Esophagus muscularis mucosa (tissue), 4 donors: ENCODE measurements at regions not wholly inside any gene's neighbourhood (a gene's known extent, or its start where the extent isn't known, plus 50 kb on each side); places are given as distances from the start of the nearest gene placed in this dataset.
"Not testable (repeated sequence)": the region's sequence is repeated elsewhere in the genome, so short reads cannot be mapped to it uniquely, and the experiment has no call there.

Experiments
- DNase-seq: peaks from one replicate; pipeline ENCODE4 v3.0.0-alpha.2; 2017; ENCODE audit errors: extremely low spot score
- H3K27ac ChIP-seq, 4 donors: fragments of 200-600 bp; sonication (generic); replicated peaks in 1 of 4; 1 replicate in 3 of 4; 2 replicates in 1 of 4; pipeline ENCODE4 v1.5.1; 2016 to 2019; ENCODE audit warnings: mild to moderate bottlenecking in 1 of 4
- H3K27me3 ChIP-seq, 4 donors: fragments of 200-600 bp; sonication (generic); one replicate each; pipeline versions ENCODE4 v1.5.1 to v1.6.0; 2016 to 2019
- H3K36me3 ChIP-seq, 4 donors: fragments of 200-600 bp; sonication (generic); one replicate each; pipeline ENCODE4 v1.5.1; 2016 to 2019
- H3K4me1 ChIP-seq, 4 donors: fragments of 200-600 bp; sonication (generic); one replicate each; pipeline ENCODE4 v1.5.1; 2016 to 2019
- H3K4me3 ChIP-seq, 4 donors: fragments of 200-600 bp; sonication (generic); 1 replicate in 2 of 4; 2 replicates in 2 of 4; pipeline ENCODE4 v1.5.1; 2016 to 2019; ENCODE audit warnings: mild to moderate bottlenecking in 4 of 4, moderate library complexity in 1 of 4
- H3K9me3 ChIP-seq, 4 donors: fragments of 200-600 bp; sonication (generic); 1 replicate in 3 of 4; 2 replicates in 1 of 4; pipeline ENCODE4 v1.5.1; 2016 to 2019
- EP300 ChIP-seq: sonication (generic); formaldehyde crosslinking; IDR thresholded peaks from one replicate; pipeline ENCODE4 v1.6.1; 2017; ENCODE audit warnings: antibody characterized with exemption
- POLR2A ChIP-seq: fragments of 450-650 bp; IDR thresholded peaks from one replicate; pipeline ENCODE4 v1.6.1; 2017; ENCODE audit warnings: antibody characterized with exemption, moderate library complexity, mild to moderate bottlenecking, low read depth
- POLR2AphosphoS5 ChIP-seq, 2 donors: sonication (generic); formaldehyde crosslinking; IDR thresholded peaks; one replicate each; pipeline ENCODE4 v1.6.1; 2017; ENCODE audit warnings: antibody characterized with exemption in 2 of 2
- WGBS: methylation state at CpG from one replicate; pipeline ENCODE4 v1.1.5; 2018; 5-methylcytosine and 5-hydroxymethylcytosine counted together
- intact Hi-C: fragments of 100-400 bp; cut with DNase I; formaldehyde crosslinking; loops from one replicate; pipeline ENCODE4 v1.15.1; 2023
- TF ChIP-seq, protein P1 (sequence below), 3 experiments: fragments of 200-600 bp in 2 of 3; fragments of 450-650 bp in 1 of 3; sonication (generic) in 2 of 3; IDR thresholded peaks; one replicate each; pipeline ENCODE4 v1.5.1; 2017 to 2019; ENCODE audit warnings: antibody characterized with exemption in 3 of 3, mild to moderate bottlenecking in 2 of 3, moderate library complexity in 1 of 3

DNA sequence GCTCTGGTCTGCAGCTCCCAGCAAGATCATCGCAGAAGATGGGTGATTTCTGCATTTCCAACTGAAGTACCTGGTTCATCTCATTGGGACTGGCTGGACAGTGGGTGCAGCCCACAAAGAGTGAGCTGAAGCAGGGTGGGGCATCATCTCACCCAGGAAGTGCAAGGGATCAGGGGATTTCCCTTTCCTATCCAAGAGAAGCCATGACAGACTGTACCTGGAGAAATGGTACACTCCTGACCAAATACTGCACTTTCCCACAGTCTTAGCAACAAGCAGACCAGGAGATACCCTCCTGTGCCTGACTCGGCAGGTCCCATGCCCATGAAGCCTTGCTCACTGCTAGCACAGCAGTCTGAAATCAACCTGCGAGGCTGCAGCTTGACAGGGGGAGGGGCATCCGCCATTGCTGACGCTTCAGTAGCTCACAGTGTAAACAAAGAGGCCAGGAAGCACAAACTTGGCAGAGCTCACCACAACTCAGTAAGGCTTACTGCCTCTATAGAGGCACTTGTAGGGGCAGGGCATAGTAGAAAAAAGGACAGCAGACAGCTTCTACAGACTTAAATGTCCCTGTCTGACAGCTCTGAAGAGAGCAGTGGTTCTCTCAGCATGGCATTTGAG lies 60.5 kb downstream of the AREG start:
- TF ChIP-seq POLR2AphosphoS5 (IDR thresholded peaks at IDR 0.05), result peak in 1 of 2 donors; percentile 33
- H3K27ac ChIP-seq, intact Hi-C loops, H3K36me3 ChIP-seq, H3K9me3 ChIP-seq, H3K27me3 ChIP-seq, H3K4me3 ChIP-seq, DNase-seq: not testable (repeated sequence)
- H3K4me1 ChIP-seq, result peaks cover 0 to 15% (median 11%) of the 10 kb centered on the region in 4 donors
- 42% methylated on average over 5 of the region's 5 CpGs for WGBS

DNA sequence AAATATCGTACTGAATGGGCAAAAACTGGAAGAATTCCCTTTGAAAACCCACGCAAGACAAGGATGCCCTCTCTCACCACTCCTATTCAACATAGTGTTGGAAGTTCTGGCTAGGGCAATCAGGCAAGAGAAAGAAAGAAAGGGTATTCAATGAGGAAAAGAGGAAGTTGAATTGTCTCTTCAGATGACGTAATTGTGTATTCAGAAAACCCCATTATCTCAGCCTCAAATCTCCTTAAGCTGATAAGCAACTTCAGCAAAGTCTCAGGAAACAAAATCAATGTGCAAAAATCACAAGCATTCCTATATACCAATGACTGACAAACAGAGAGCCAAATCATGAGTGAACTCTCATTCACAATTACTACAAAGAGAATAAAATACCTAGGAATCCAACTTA lies 64.4 kb downstream of the AREG start:
- intact Hi-C loops, H3K27ac ChIP-seq, DNase-seq, H3K27me3 ChIP-seq, H3K9me3 ChIP-seq, H3K4me3 ChIP-seq, H3K36me3 ChIP-seq: not testable (repeated sequence)
- 60% methylated on average over 3 of the region's 3 CpGs for WGBS
- peaks cover 0 to 10% (median 7%) of the 10 kb centered on the region in 4 donors for H3K4me1 ChIP-seq

- TF ChIP-seq, protein P1, sequence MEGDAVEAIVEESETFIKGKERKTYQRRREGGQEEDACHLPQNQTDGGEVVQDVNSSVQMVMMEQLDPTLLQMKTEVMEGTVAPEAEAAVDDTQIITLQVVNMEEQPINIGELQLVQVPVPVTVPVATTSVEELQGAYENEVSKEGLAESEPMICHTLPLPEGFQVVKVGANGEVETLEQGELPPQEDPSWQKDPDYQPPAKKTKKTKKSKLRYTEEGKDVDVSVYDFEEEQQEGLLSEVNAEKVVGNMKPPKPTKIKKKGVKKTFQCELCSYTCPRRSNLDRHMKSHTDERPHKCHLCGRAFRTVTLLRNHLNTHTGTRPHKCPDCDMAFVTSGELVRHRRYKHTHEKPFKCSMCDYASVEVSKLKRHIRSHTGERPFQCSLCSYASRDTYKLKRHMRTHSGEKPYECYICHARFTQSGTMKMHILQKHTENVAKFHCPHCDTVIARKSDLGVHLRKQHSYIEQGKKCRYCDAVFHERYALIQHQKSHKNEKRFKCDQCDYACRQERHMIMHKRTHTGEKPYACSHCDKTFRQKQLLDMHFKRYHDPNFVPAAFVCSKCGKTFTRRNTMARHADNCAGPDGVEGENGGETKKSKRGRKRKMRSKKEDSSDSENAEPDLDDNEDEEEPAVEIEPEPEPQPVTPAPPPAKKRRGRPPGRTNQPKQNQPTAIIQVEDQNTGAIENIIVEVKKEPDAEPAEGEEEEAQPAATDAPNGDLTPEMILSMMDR (IDR thresholded peaks at IDR 0.05), result no peak
- no peak for TF ChIP-seq POLR2A
- TF ChIP-seq POLR2AphosphoS5 (IDR thresholded peaks at IDR 0.05), result no peak
- no peak for TF ChIP-seq EP300
- intact Hi-C loops, result no loop called here
- Histone ChIP-seq H3K27me3 (no peaks in the 10 kb centered on the region), H3K4me3 (no peak overlapping the region), H3K36me3 (no peaks in the 10 kb centered on the region), H3K4me1 (no peaks in the 10 kb centered on the region), H3K9me3 (no peaks in the 10 kb centered on the region), H3K27ac (no peak overlapping the region)
- no peak for DNase-seq
Observed at GRCh38 chr4:74516303-74516702, 71.4 kb downstream of the AREG start.

DNA sequence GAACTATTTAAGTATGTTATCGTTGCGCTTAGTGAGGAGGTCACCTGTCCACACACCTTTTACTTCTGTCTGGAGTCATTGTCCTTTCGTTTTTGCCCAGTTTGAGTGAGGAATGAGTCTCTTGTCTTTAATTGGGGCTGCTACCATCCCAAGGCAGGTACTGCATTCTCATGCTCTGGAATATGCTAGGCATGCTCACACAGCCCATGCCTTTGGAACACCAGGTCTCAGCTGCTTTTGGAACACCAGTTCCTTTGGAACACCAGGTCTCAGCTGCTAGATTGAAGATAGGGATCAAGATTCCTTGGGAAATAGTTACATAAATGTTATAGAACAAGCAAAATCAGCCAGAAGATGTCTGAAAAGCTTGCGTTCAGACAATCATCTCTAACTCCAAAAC lies 73.1 kb downstream of the AREG start:
- no peak for DNase-seq
- no peak for TF ChIP-seq EP300
- no peak for TF ChIP-seq POLR2A
- no peak for TF ChIP-seq POLR2AphosphoS5 (IDR thresholded peaks at IDR 0.05)
- TF ChIP-seq, protein P1 (IDR thresholded peaks at IDR 0.05), result no peak
- H3K9me3 ChIP-seq, result no peaks in the 10 kb centered on the region
- intact Hi-C loops, result no loop called here
- H3K27ac ChIP-seq, result no peak overlapping the region
- H3K4me3 ChIP-seq, result no peak overlapping the region
- H3K36me3 ChIP-seq, result no peaks in the 10 kb centered on the region
- 96% methylated on average over 4 of the region's 4 CpGs for WGBS
- H3K4me1 ChIP-seq, result no peaks in the 10 kb centered on the region
- H3K27me3 ChIP-seq, result no peaks in the 10 kb centered on the region

GRCh38 chr4:74522251-74522991 lies 77.5 kb downstream of the AREG start:
- TF ChIP-seq, protein P1 (IDR thresholded peaks at IDR 0.05), result no peak
- TF ChIP-seq EP300 (no peak), POLR2A (no peak), POLR2AphosphoS5 (IDR thresholded peaks at IDR 0.05) (no peak)
- no peaks in the 10 kb centered on the region for H3K27me3 ChIP-seq
- no peaks in the 10 kb centered on the region for H3K36me3 ChIP-seq
- H3K4me3 ChIP-seq, result no peak overlapping the region
- 78% methylated on average over 3 of the region's 3 CpGs for WGBS
- H3K27ac ChIP-seq, result no peak overlapping the region
- no peaks in the 10 kb centered on the region for H3K9me3 ChIP-seq
- DNase-seq, result no peak
- intact Hi-C loops, result no loop called here
- no peaks in the 10 kb centered on the region for H3K4me1 ChIP-seq
